PC-3 (cell line): ENCODE measurements at regions not wholly inside any gene's neighbourhood (a gene's known extent, or its start where the extent isn't known, plus 50 kb on each side); places are given as distances from the start of the nearest gene placed in this dataset.

Experiments
- ATAC-seq: fragments of 200-7000 bp; cut with Tn5 transposase; 2 replicates; pipeline ENCODE4 v1.9.1; 2020; ENCODE audit warnings: mild to moderate bottlenecking, moderate library complexity
- BruUV-seq: library from RNA; stranded (reverse); fragments of 400-500 nt; replicated peaks from 2 replicates; lab custom pipeline; 2021; lab: Mats Ljungman, UMichigan
- CTCF ChIA-PET: fragments of 300-600 bp; sonication (Branson Sonifier 250); formaldehyde crosslinking; loops from one replicate; lab custom pipeline; 2022; ENCODE audit warnings: antibody characterized with exemption; lab: Charles Lee
- POLR2A ChIA-PET: fragments of 300-600 bp; sonication (Branson Sonifier 250); formaldehyde crosslinking; loops from one replicate; lab custom pipeline; 2022; ENCODE audit warnings: antibody characterized with exemption; ENCODE audit not compliant: unreplicated experiment; lab: Charles Lee
- DNase-seq: peaks from one replicate; pipeline ENCODE4 v3.0.0-alpha.2; 2015
- H2AFZ ChIP-seq: fragments of 300-600 bp; sonication (generic); 2 replicates; pipeline ENCODE4 v1.6.0; 2016; ENCODE audit warnings: antibody characterized with exemption, low read length
- H3F3A ChIP-seq: fragments of 300-600 bp; sonication (generic); one replicate; pipeline ENCODE4 v1.6.0; 2017; ENCODE audit warnings: antibody characterized with exemption, low read length, control low read depth, mild to moderate bottlenecking; ENCODE audit not compliant: unreplicated experiment
- H3K27ac ChIP-seq: fragments of 300-600 bp; sonication (generic); 2 replicates; pipeline ENCODE4 v1.5.1; 2016; ENCODE audit warnings: mild to moderate bottlenecking, low read length
- H3K27me3 ChIP-seq: fragments of 300-600 bp; sonication (generic); 2 replicates; pipeline ENCODE4 v1.6.1; 2016; ENCODE audit warnings: low read length, mixed read lengths
- H3K36me3 ChIP-seq: fragments of 300-600 bp; sonication (generic); 2 replicates; pipeline ENCODE4 v1.6.1; 2016; ENCODE audit warnings: low read depth, mixed run types, low read length, mixed read lengths
- H3K4me1 ChIP-seq: fragments of 300-600 bp; sonication (generic); 2 replicates; pipeline ENCODE4 v1.5.1; 2016; ENCODE audit warnings: low read length; ENCODE audit not compliant: insufficient read depth
- H3K4me2 ChIP-seq: fragments of 300-600 bp; sonication (generic); 2 replicates; pipeline ENCODE4 v1.6.0; 2016; ENCODE audit warnings: low read length
- H3K4me3 ChIP-seq: fragments of 300-600 bp; sonication (generic); 2 replicates; pipeline ENCODE4 v1.5.1; 2016; ENCODE audit warnings: mild to moderate bottlenecking, low read length, mixed read lengths
- H3K79me2 ChIP-seq: fragments of 300-600 bp; sonication (generic); 2 replicates; pipeline ENCODE4 v1.6.1; 2017; ENCODE audit warnings: low read length, mixed read lengths
- H3K9ac ChIP-seq: fragments of 300-600 bp; sonication (generic); 2 replicates; pipeline ENCODE4 v1.6.0; 2016; ENCODE audit warnings: mild to moderate bottlenecking, low read length
- H3K9me2 ChIP-seq: fragments of 300-600 bp; sonication (generic); replicated peaks from 2 replicates; pipeline ENCODE4 v1.6.1; 2016; ENCODE audit warnings: mixed run types, low read length, mixed read lengths
- H3K9me3 ChIP-seq: fragments of 300-600 bp; sonication (generic); 2 replicates; pipeline ENCODE4 v1.6.1; 2016; ENCODE audit warnings: low read length, mixed read lengths
- H4K20me1 ChIP-seq: fragments of 300-600 bp; sonication (generic); 2 replicates; pipeline ENCODE4 v1.6.1; 2016; ENCODE audit warnings: low read length, mixed read lengths
- EZH2 ChIP-seq: fragments of 300-600 bp; sonication (generic); IDR thresholded peaks from one replicate; pipeline ENCODE4 v1.6.1; 2017; ENCODE audit warnings: antibody characterized with exemption, mild to moderate bottlenecking, low read length; ENCODE audit not compliant: unreplicated experiment
- EZH2phosphoT487 ChIP-seq: fragments of 300-600 bp; sonication (generic); IDR thresholded peaks from 2 replicates; pipeline ENCODE4 v1.6.1; 2018; ENCODE audit warnings: mild to moderate bottlenecking, antibody characterized with exemption, low read length, borderline replicate concordance
- intact Hi-C: fragments of 100-400 bp; cut with micrococcal nuclease; formaldehyde crosslinking; loops from 2 replicates; pipeline ENCODE4 v1.9.0; 2023
- TF ChIP-seq, protein P1 (sequence below): fragments of 300-600 bp; sonication (generic); conservative IDR thresholded peaks from 2 replicates; pipeline ENCODE4 v1.5.1; 2017; ENCODE audit warnings: antibody characterized with exemption, low read depth, mild to moderate bottlenecking, low read length

DNA sequence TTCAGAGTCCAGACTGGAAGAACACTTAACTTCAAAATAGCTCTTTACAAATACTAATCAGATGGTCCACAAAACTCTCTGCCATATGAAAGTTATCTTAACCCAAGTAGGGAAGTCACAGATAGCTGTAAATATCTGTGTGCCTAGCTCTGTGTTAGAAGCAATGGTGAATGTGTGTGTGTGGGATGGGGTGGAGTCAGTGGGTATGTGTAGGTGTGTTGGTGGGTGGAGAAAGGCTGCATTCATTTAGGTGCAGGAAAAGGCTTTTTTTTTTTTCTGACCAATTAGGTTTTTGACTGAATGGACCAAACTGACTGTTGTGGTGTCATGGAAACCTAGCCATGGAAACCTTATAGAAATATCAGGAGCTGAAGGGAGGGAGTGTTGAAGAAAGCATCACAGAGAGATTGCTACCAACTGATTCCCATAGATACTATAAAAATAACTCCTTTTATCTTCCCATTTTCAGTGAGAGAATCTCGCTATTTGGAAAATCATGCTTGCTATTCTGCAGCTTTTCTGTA, 156.2 kb upstream of the NR3C1 start:
- Histone ChIP-seq H3K79me2 (no peaks in the 10 kb centered on the region), H3F3A (no peaks in the 10 kb centered on the region), H3K9me2 (no peaks in the 10 kb centered on the region), H2AFZ (no peak overlapping the region), H3K4me1 (peaks cover 28% of the 10 kb centered on the region), H3K4me3 (no peak overlapping the region), H3K9me3 (no peaks in the 10 kb centered on the region), H3K27me3 (no peaks in the 10 kb centered on the region), H4K20me1 (no peaks in the 10 kb centered on the region), H3K36me3 (no peaks in the 10 kb centered on the region), H3K4me2 (no peak overlapping the region), H3K27ac (no peak overlapping the region), H3K9ac (no peak overlapping the region)
- intact Hi-C loops: loop anchor here (1.0 kb wide), 1 partner anchor 100 kb away; no protein-coding TSS in a partner anchor
- ChIA-PET CTCF (no interaction called here), POLR2A (no interaction called here)
- ATAC-seq: no peak
- TF ChIP-seq EZH2: no peak
- TF ChIP-seq, protein P1, sequence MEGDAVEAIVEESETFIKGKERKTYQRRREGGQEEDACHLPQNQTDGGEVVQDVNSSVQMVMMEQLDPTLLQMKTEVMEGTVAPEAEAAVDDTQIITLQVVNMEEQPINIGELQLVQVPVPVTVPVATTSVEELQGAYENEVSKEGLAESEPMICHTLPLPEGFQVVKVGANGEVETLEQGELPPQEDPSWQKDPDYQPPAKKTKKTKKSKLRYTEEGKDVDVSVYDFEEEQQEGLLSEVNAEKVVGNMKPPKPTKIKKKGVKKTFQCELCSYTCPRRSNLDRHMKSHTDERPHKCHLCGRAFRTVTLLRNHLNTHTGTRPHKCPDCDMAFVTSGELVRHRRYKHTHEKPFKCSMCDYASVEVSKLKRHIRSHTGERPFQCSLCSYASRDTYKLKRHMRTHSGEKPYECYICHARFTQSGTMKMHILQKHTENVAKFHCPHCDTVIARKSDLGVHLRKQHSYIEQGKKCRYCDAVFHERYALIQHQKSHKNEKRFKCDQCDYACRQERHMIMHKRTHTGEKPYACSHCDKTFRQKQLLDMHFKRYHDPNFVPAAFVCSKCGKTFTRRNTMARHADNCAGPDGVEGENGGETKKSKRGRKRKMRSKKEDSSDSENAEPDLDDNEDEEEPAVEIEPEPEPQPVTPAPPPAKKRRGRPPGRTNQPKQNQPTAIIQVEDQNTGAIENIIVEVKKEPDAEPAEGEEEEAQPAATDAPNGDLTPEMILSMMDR: no peak
- TF ChIP-seq EZH2phosphoT487: no peak
- no TSS peak for BruUV-seq
- no peak for DNase-seq

DNA sequence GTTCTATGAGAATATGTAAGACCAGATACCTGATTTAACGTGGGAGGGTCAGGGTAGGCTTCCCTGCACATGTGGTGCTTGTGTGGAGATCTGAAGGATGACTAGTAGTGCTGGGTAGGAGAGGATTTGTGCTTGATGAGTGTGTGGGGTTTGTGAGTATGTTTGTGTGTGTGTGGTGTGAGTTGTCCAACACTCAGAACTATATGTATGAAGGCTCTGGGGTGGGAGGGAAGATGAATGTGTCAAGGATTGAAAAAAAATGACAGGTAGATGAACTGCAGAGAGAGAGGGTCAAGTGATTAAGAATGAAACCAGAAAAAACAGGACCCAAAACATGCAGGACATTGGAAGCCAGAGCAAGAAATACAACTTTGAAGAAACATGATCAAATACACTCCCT, 154.6 kb upstream of the NR3C1 start:
- H4K20me1 ChIP-seq: no peaks in the 10 kb centered on the region
- no peak overlapping the region for H3K27ac ChIP-seq
- ATAC-seq: no peak
- no peaks in the 10 kb centered on the region for H3F3A ChIP-seq
- H3K9me2 ChIP-seq: no peaks in the 10 kb centered on the region
- DNase-seq: no peak
- no peak overlapping the region for H2AFZ ChIP-seq
- TF ChIP-seq, protein P1: no peak
- TF ChIP-seq EZH2phosphoT487 (no peak), EZH2 (no peak)
- no peak overlapping the region for H3K4me2 ChIP-seq
- BruUV-seq: no TSS peak
- no peaks in the 10 kb centered on the region for H3K79me2 ChIP-seq
- no peaks in the 10 kb centered on the region for H3K36me3 ChIP-seq
- CTCF ChIA-PET: no interaction called here
- POLR2A ChIA-PET: no interaction called here
- no peaks in the 10 kb centered on the region for H3K9me3 ChIP-seq
- H3K4me3 ChIP-seq: no peak overlapping the region
- intact Hi-C loops: no loop called here
- H3K9ac ChIP-seq: no peak overlapping the region
- H3K27me3 ChIP-seq: no peaks in the 10 kb centered on the region
- H3K4me1 ChIP-seq: peaks cover 39% of the 10 kb centered on the region

DNA sequence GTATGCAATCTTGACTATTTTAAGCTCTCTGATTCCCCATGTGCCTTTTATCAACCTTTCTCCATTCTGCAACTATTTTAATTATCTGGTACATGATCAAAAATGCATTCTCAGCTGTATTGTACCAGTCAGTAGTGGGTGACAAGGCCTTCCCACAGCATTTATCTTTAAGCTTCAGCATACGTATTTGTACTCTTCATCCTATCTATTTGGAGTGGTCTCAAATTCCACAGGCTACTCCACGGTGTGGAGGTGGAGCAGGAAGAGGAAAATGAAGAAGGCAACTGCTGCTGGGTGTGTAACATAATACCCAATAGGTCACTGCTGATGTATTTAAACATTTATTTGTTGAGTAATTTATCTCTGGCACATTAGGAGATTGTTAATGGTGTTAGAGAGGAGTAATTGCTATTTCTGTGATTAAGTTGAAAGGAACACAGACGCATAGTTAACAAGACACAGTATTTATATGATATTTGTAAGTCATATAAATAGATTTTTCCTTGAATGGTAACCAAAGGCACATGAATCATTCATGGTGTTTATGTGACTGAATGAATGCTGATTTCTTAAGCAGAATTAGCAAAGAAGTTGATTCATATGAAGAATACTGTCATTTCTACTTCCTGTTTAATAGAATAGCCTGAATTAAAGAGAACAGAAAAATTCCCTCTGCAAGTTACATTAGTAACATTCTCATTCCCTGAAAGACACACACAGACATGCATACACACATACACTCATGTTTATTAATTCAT, 153.8 kb upstream of the NR3C1 start:
- Histone ChIP-seq H4K20me1 (no peaks in the 10 kb centered on the region), H3K9ac (no peak overlapping the region), H3K4me2 (no peak overlapping the region), H3K79me2 (no peaks in the 10 kb centered on the region), H3K9me2 (no peaks in the 10 kb centered on the region), H3K9me3 (no peaks in the 10 kb centered on the region), H3K27me3 (no peaks in the 10 kb centered on the region), H3K27ac (no peak overlapping the region), H3K36me3 (no peaks in the 10 kb centered on the region), H3F3A (no peaks in the 10 kb centered on the region), H3K4me3 (no peak overlapping the region), H2AFZ (no peak overlapping the region), H3K4me1 (peaks cover 45% of the 10 kb centered on the region)
- peak; percentile 16 for DNase-seq
- ATAC-seq: peak; percentile 44
- intact Hi-C loops: no loop called here
- ChIA-PET CTCF (interaction anchor here (0.6 kb wide), 1 partner anchor 144 kb away, joined by 5 read pairs; no protein-coding TSS in a partner anchor), POLR2A (no interaction called here)
- BruUV-seq: no TSS peak
- TF ChIP-seq, protein P1: no peak
- TF ChIP-seq EZH2 (no peak), EZH2phosphoT487 (no peak)
